ENCODE measurements at regions not wholly inside any gene's neighbourhood (a gene's known extent, or its start where the extent isn't known, plus 50 kb on each side); places are given as distances from the start of the nearest gene placed in this dataset.

DNA sequence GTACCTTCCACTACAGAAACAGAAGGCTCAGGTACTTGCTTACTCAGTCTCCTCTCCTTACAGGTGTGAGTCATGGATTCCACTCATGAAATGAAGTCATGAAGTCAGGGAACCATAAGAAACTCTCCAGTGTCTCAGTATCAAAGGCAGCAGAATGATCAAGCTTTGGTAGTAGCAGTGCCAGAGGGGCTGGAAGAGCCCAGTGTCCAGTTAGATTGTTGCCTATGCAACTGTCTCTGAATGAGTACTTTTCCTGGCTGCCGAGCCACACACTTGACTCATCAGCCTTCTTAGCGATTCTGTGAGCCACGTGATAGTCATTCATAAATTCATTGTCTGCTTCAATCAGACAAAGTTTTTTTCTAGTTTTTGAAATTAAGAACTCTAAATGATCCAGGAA lies 52.2 kb upstream of the DTNBP1 start:
- DNase-seq: no peak

DNA sequence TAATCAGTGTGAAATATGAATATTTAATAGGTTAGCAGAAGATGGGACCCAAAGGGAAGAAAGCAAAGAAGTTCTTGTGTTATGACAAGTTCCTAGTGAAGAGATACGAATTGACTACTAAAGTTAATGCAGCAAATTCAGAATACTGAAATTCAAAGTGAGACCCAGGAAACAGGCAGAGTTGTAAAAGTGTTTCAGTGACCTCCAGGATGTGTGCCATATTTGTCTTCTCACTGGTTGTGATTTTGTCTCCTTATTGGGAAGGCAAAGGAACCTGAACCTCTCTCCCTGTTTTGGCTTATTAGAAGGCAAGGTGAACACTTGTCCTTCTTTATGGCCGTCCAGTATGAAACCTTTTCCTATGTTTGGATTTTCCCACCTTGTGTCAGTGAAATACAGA lies 51.8 kb upstream of the DTNBP1 start:
- DNase-seq: no peak

DNA sequence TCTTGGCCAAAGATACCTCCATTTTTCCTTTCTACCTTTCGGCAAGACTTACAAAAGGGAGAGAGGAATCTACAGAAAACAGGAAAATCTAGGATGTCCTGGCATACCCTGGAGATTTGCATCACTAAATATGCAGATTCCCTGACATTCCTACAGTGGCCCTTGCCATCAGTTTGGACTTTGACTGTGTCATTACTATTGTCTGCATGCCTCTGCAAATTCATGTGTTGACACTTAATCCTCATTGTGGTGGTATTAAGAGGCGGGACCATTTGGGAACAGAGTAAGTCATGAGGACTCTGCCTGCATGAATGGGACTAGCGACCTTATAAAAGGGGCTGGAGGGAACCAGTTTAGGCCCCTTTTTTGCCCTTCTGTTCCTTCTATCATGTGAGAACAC lies 50.5 kb upstream of the DTNBP1 start:
- no peak for DNase-seq

DNA sequence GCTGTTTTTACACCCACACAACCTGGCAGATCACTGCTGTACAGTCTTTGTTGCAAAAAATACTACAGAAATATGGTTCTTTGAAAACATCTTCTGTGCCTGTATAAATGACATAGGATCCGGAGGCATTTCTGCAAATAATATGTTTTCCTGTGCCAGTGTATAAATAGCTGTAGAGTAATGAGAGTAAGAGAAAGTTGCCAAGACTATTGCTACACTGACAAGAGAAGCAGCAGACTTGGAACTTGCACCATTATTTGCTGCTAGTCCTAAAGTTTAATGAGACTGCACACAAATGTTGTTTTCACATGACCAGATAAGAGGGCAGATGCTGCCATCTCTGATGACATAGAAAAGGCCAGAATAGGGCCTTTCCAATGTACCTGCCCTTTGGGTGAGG lies 50.0 kb upstream of the DTNBP1 start:
- DNase-seq: no peak

All from activated CD8-positive, alpha-beta memory T cell treated with anti-CD3 and anti-CD28 coated beads, Interleukin-2, amount 50 U/mL, for 48 hours (primary cell).